AG09319 (cell line): ENCODE measurements at regions not wholly inside any gene's neighbourhood (a gene's known extent, or its start where the extent isn't known, plus 50 kb on each side); places are given as distances from the start of the nearest gene placed in this dataset.
"Not testable (repeated sequence)": the region's sequence is repeated elsewhere in the genome, so short reads cannot be mapped to it uniquely, and the experiment has no call there.

ENCODE experiments used
- DNase-seq: peaks from one replicate; pipeline ENCODE4 v3.0.0-alpha.2; 2010; ENCODE audit warnings: low read depth; ENCODE audit errors: extremely low read depth
- CTCF ChIP-seq: IDR thresholded peaks from 2 replicates; pipeline ENCODE4 v1.5.1; 2011; ENCODE audit warnings: low read depth, mild to moderate bottlenecking, inconsistent platforms, low read length, moderate library complexity

DNA sequence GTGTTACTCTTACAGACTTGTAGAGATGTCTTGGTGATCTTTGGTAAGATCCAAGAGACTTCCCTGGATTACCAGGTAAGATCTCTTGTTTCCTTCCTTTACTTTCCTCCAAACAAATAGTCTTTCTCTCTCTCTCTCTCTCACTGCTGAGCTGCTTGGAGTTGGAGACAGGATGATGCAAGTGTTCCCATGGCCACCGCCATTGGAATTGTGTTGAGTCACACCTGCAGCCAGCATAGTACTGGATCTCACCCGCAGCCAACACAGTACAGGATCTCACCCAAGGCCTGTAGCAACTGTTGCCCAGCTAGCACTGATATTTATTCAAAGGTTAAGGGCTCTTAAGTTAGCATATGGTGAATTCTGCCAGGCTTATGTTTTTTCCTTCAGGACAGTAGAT is 1080.9 kb downstream of the FAT4 start:
- no peak for DNase-seq
- TF ChIP-seq CTCF, result no peak

DNA sequence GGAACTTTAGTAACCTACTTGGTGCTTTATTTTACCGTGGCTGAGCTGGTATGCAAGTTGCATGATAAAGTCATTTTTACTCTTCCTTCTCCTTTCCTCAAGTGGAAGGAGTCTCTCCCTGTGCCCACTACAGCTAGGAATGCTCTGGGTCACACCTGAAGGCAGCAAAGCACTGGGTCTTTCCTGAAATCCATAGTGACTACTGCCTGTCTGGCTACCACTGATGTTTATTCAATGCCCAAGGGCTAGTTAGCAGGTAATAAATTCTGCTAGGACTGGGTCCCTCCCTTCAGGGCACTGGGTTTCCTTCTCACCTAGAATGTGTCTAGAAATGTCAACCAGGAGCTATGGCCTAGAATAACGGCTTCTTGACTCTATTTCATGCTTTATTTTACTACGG is 1081.4 kb downstream of the FAT4 start:
- no peak for DNase-seq
- no peak for TF ChIP-seq CTCF

- no peak for DNase-seq
- TF ChIP-seq CTCF, result no peak
Observed at GRCh38 chr4:126396703-126397102, 1081.9 kb downstream of the FAT4 start.

GRCh38 chr4:126404549-126404948 is 1089.8 kb downstream of the FAT4 start:
- no peak for TF ChIP-seq CTCF
- DNase-seq, result no peak

- peak; percentile 3 for DNase-seq
- TF ChIP-seq CTCF, result peak; percentile 47
Observed at GRCh38 chr4:126405369-126405982, 1090.7 kb downstream of the FAT4 start.

DNA sequence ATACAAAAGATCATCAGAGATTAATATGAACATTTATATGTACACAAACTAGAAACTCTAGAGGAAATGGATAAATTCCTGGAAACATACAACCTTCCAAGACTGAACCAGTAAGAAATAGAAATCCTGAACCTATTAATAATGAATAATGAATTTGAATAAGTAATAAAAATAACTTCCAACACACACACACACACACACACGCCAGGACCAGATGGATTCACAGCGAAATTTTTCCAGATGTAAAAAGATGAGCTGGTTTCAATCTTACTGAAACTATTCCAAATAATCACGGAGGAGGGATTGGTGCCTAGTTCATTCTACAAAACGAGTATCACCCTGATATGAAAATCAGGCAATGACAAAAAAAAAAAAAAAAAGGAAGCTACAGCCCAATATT is 1095.0 kb downstream of the FAT4 start:
- DNase-seq, result no peak
- TF ChIP-seq CTCF, result no peak

DNA sequence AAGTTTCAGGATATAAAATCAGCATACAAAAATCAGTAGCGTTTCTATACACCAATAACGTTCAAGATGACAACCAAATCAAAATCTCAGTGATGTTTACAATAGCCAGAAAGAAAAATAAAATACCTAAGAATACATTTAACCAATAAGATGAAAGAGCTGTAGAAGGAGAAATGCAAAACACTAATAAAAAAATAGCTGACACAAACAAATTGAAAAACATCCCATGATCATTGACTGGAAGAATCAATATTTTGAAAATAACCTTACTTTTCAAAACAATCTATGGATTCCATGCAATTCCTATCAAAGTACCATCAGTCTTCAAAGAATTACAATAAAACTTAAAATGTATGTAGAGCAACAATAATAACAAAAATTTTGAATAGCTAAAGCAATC is 1096.3 kb downstream of the FAT4 start:
- no peak for DNase-seq
- TF ChIP-seq CTCF, result no peak

DNA sequence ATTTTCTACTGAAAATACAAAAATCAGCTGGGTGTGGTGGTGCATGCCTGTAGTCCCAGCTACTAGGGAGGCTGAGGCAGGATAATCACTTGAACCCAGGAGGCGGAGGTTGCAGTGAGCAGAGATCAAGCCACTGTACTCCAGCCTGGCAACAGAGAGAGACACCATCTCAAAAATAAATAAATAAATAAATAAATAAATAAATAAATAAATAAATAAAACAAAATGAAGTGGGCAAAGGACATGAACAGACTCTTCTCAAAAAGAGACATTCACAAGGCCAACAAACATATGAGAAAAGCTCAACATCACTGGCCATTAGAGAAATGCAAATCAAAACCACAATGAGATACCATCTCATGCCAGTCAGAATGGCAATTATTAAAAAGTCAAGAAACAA is 1097.6 kb downstream of the FAT4 start:
- DNase-seq, result not testable (repeated sequence)
